ENCODE measurements at regions not wholly inside any gene's neighbourhood (a gene's known extent, or its start where the extent isn't known, plus 50 kb on each side); places are given as distances from the start of the nearest gene placed in this dataset.
"Not testable (repeated sequence)": the region's sequence is repeated elsewhere in the genome, so short reads cannot be mapped to it uniquely, and the experiment has no call there.

- CTCF ChIA-PET: no interaction called here
Measured at GRCh38 chr19:28374971-28375370, 838.0 kb downstream of the UQCRFS1 start.

DNA sequence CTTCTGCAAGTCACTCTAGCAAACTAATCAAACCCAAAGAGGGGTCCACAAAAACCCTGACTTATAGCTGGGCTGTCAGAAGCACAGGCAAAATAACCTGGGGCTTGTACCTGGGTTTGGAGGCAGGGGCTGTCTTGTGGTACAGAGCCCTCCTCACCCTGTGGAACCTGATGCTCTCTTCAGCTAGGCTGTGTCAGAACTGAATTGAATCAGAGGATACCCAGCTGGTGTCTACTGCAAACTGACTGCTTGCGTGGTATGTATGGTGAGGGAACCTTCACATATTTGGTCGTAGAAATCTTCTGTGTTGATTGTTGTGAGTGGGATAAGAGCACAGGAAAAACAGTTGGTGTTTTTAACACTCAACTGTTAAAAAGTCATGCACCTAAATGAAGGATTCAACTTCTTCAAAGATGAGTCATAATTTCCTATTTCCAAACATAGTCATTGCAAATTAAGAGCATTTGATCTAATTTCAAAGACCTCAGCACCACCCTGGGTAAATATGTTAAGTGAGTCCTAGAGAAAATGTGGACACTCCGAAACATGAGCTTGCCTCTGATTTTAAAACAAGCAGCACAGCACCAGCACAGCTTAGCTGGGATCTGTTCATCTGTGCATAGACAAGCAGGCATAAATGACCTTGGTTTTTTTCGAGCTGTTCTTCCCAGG is 840.2 kb downstream of the UQCRFS1 start:
- Mint-ChIP-seq H3K4me1 (no peaks in the 10 kb centered on the region), H3K27ac (no peak overlapping the region), H3K36me3 (no peaks in the 10 kb centered on the region), H3K9me3 (peaks cover 0 to 12% (median 6%) of the 10 kb centered on the region in 5 donors), H3K4me3 (no peak overlapping the region), H3K27me3 (peaks cover 0 to 2% of the 10 kb centered on the region in 2 donors)
- Histone ChIP-seq H3K4me1 (ENCODE audit: insufficient read depth, low read length) (no peaks in the 10 kb centered on the region), H3K36me3 (ENCODE audit: insufficient read depth, low read length) (no peaks in the 10 kb centered on the region), H3K4me3 (ENCODE audit: low read length) (no peak overlapping the region), H3K27ac (ENCODE audit: low read depth, low read length) (no peak overlapping the region), H3K9me3 (ENCODE audit: low read length) (no peaks in the 10 kb centered on the region), H3K27me3 (ENCODE audit: insufficient read depth, low read length, poor library complexity, severe bottlenecking) (no peaks in the 10 kb centered on the region)
- no peak for DNase-seq
- ChIA-PET POLR2A (no interaction called here), CTCF (interaction anchor here (0.7 kb wide), 1 partner anchor 125 kb away, joined by 3 read pairs; no protein-coding TSS in a partner anchor)

More at GRCh38 chr19:28374971-28375370, 838.0 kb downstream of the UQCRFS1 start:
- H3K9me3 Mint-ChIP-seq: peaks cover 0 to 12% (median 8%) of the 10 kb centered on the region in 5 donors
- no peaks in the 10 kb centered on the region for H3K36me3 Mint-ChIP-seq
- no peaks in the 10 kb centered on the region for H3K27me3 ChIP-seq (ENCODE audit: insufficient read depth, low read length, poor library complexity, severe bottlenecking)
- H3K27me3 Mint-ChIP-seq: peaks cover 0 to 3% of the 10 kb centered on the region in 2 donors
- POLR2A ChIA-PET: no interaction called here
- no peak overlapping the region for H3K4me3 Mint-ChIP-seq
- H3K27ac Mint-ChIP-seq: no peak overlapping the region
- no peak overlapping the region for H3K27ac ChIP-seq (ENCODE audit: low read depth, low read length)
- DNase-seq: no peak
- no peaks in the 10 kb centered on the region for H3K9me3 ChIP-seq (ENCODE audit: low read length)
- H3K36me3 ChIP-seq (ENCODE audit: insufficient read depth, low read length): no peaks in the 10 kb centered on the region
- H3K4me1 ChIP-seq (ENCODE audit: insufficient read depth, low read length): no peaks in the 10 kb centered on the region
- H3K4me3 ChIP-seq (ENCODE audit: low read length): no peak overlapping the region
- H3K4me1 Mint-ChIP-seq: no peaks in the 10 kb centered on the region

GRCh38 chr19:28367146-28367545 is 845.8 kb downstream of the UQCRFS1 start:
- Histone ChIP-seq H3K36me3 (ENCODE audit: insufficient read depth, low read length) (no peaks in the 10 kb centered on the region), H3K27me3 (ENCODE audit: insufficient read depth, low read length, poor library complexity, severe bottlenecking) (no peaks in the 10 kb centered on the region), H3K9me3 (ENCODE audit: low read length) (no peaks in the 10 kb centered on the region), H3K4me1 (ENCODE audit: insufficient read depth, low read length) (no peaks in the 10 kb centered on the region), H3K4me3 (ENCODE audit: low read length) (no peak overlapping the region), H3K27ac (ENCODE audit: low read depth, low read length) (no peak overlapping the region)
- H3K4me3 Mint-ChIP-seq: no peak overlapping the region
- peaks cover 0 to 17% (median 3%) of the 10 kb centered on the region in 5 donors for H3K9me3 Mint-ChIP-seq
- peaks cover 0 to 2% of the 10 kb centered on the region in 2 donors for H3K27me3 Mint-ChIP-seq
- CTCF ChIA-PET: no interaction called here
- H3K27ac Mint-ChIP-seq: no peak overlapping the region
- H3K4me1 Mint-ChIP-seq: no peaks in the 10 kb centered on the region
- POLR2A ChIA-PET: no interaction called here
- no peak for DNase-seq
- H3K36me3 Mint-ChIP-seq: no peaks in the 10 kb centered on the region

GRCh38 chr19:28363254-28363653 is 849.7 kb downstream of the UQCRFS1 start:
- DNase-seq: no peak
- Histone ChIP-seq H3K27ac (ENCODE audit: low read depth, low read length) (no peak overlapping the region), H3K4me3 (ENCODE audit: low read length) (no peak overlapping the region), H3K36me3 (ENCODE audit: insufficient read depth, low read length) (no peaks in the 10 kb centered on the region), H3K27me3 (ENCODE audit: insufficient read depth, low read length, poor library complexity, severe bottlenecking) (no peaks in the 10 kb centered on the region), H3K4me1 (ENCODE audit: insufficient read depth, low read length) (no peaks in the 10 kb centered on the region), H3K9me3 (ENCODE audit: low read length) (no peaks in the 10 kb centered on the region)
- no peaks in the 10 kb centered on the region for H3K4me1 Mint-ChIP-seq
- H3K27me3 Mint-ChIP-seq: no peaks in the 10 kb centered on the region
- no peak overlapping the region for H3K4me3 Mint-ChIP-seq
- H3K27ac Mint-ChIP-seq: no peak overlapping the region
- no peaks in the 10 kb centered on the region for H3K36me3 Mint-ChIP-seq
- POLR2A ChIA-PET: no interaction called here
- peaks cover 0 to 16% (median 0%) of the 10 kb centered on the region in 5 donors for H3K9me3 Mint-ChIP-seq
- CTCF ChIA-PET: no interaction called here

DNA sequence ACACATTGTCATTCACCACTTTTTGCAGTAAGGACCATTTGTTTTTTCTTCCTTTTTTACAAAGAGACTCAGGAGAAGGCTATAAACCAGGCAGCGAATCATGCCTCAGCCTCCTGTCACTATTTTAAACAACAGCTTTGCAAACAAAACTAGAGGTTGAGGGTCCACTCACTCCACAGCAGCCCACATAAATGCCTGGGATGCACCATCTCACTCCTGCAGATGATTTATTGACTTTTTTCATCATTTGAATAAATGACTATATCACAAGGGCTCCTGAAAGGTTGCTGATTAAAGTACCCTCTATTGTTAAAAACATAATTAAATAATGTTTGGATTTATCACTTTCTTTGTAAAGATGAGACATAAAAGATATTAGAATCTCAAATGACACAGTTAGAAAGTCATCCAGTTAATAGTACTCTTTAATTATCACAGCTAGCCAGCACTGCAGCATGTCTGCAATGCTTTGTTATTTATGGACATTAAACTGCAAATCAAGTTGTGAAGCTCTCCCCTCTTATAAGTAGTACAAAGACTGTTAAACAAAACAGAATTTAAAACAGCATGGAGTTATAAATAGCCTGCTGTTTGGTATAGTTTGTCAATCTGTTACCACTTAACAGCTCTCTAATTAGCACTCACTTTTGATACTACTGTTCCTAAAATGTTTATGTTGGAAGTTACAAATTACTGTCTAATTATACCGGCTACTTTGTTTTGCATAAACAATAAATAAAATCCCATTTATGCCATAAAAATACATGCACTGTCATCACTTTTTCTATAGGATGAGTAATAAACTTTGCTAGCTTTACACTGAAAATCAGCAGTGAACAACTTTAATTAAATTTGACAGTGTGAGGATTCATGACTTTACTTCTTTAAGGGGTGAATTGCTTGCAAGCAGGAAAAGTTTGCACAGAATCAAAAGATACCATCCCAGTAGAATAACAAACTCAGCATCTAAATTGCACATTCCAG is 853.2 kb downstream of the UQCRFS1 start:
- Mint-ChIP-seq H3K27me3 (no peaks in the 10 kb centered on the region), H3K9me3 (peaks cover 0 to 12% (median 0%) of the 10 kb centered on the region in 5 donors), H3K36me3 (no peaks in the 10 kb centered on the region), H3K27ac (no peak overlapping the region), H3K4me1 (no peaks in the 10 kb centered on the region), H3K4me3 (no peak overlapping the region)
- H3K4me3 ChIP-seq (ENCODE audit: low read length): no peak overlapping the region
- DNase-seq: no peak
- no peak overlapping the region for H3K27ac ChIP-seq (ENCODE audit: low read depth, low read length)
- H3K27me3 ChIP-seq (ENCODE audit: insufficient read depth, low read length, poor library complexity, severe bottlenecking): no peaks in the 10 kb centered on the region
- no peaks in the 10 kb centered on the region for H3K4me1 ChIP-seq (ENCODE audit: insufficient read depth, low read length)
- ChIA-PET CTCF (no interaction called here), POLR2A (no interaction called here)
- H3K9me3 ChIP-seq (ENCODE audit: low read length): no peaks in the 10 kb centered on the region
- no peaks in the 10 kb centered on the region for H3K36me3 ChIP-seq (ENCODE audit: insufficient read depth, low read length)

- H3K27me3 ChIP-seq (ENCODE audit: insufficient read depth, low read length, poor library complexity, severe bottlenecking): no peaks in the 10 kb centered on the region
- H3K27ac ChIP-seq (ENCODE audit: low read depth, low read length): no peak overlapping the region
- H3K4me3 Mint-ChIP-seq: no peak overlapping the region
- H3K36me3 Mint-ChIP-seq: no peaks in the 10 kb centered on the region
- H3K9me3 Mint-ChIP-seq: peaks cover 0 to 12% (median 0%) of the 10 kb centered on the region in 5 donors
- H3K9me3 ChIP-seq (ENCODE audit: low read length): no peaks in the 10 kb centered on the region
- POLR2A ChIA-PET: no interaction called here
- H3K36me3 ChIP-seq (ENCODE audit: insufficient read depth, low read length): no peaks in the 10 kb centered on the region
- CTCF ChIA-PET: no interaction called here
- H3K4me1 ChIP-seq (ENCODE audit: insufficient read depth, low read length): no peaks in the 10 kb centered on the region
- H3K27me3 Mint-ChIP-seq: no peaks in the 10 kb centered on the region
- DNase-seq: no peak
- H3K4me1 Mint-ChIP-seq: no peaks in the 10 kb centered on the region
- H3K27ac Mint-ChIP-seq: no peak overlapping the region
- H3K4me3 ChIP-seq (ENCODE audit: low read length): no peak overlapping the region
Measured at GRCh38 chr19:28358633-28359032, 854.3 kb downstream of the UQCRFS1 start.

- no peak overlapping the region for H3K27ac ChIP-seq (ENCODE audit: low read depth, low read length)
- Mint-ChIP-seq H3K9me3 (peaks cover 0 to 15% (median 12%) of the 10 kb centered on the region in 5 donors), H3K36me3 (no peaks in the 10 kb centered on the region), H3K4me3 (no peak overlapping the region), H3K27ac (no peak overlapping the region), H3K27me3 (no peaks in the 10 kb centered on the region), H3K4me1 (no peaks in the 10 kb centered on the region)
- DNase-seq: no peak
- H3K4me3 ChIP-seq (ENCODE audit: low read length): no peak overlapping the region
- POLR2A ChIA-PET: no interaction called here
- no peaks in the 10 kb centered on the region for H3K36me3 ChIP-seq (ENCODE audit: insufficient read depth, low read length)
- CTCF ChIA-PET: no interaction called here
- no peaks in the 10 kb centered on the region for H3K9me3 ChIP-seq (ENCODE audit: low read length)
- H3K4me1 ChIP-seq (ENCODE audit: insufficient read depth, low read length): no peaks in the 10 kb centered on the region
- H3K27me3 ChIP-seq (ENCODE audit: insufficient read depth, low read length, poor library complexity, severe bottlenecking): no peaks in the 10 kb centered on the region
Measured at GRCh38 chr19:28351761-28352160, 861.2 kb downstream of the UQCRFS1 start.

- H3K9me3 Mint-ChIP-seq: peaks cover 0 to 15% (median 13%) of the 10 kb centered on the region in 5 donors
- H3K4me3 Mint-ChIP-seq; CTCF ChIA-PET; H3K9me3 ChIP-seq (ENCODE audit: low read length); POLR2A ChIA-PET; H3K27me3 ChIP-seq (ENCODE audit: insufficient read depth, low read length, poor library complexity, severe bottlenecking); H3K36me3 Mint-ChIP-seq; H3K27me3 Mint-ChIP-seq; H3K27ac ChIP-seq (ENCODE audit: low read depth, low read length); H3K36me3 ChIP-seq (ENCODE audit: insufficient read depth, low read length); H3K4me1 ChIP-seq (ENCODE audit: insufficient read depth, low read length); H3K4me3 ChIP-seq (ENCODE audit: low read length); H3K4me1 Mint-ChIP-seq; H3K27ac Mint-ChIP-seq; DNase-seq: not testable (repeated sequence)
Measured at GRCh38 chr19:28351321-28351720, 861.6 kb downstream of the UQCRFS1 start.

Measured in CD8-positive, alpha-beta memory T cell (primary cell).